LNCAP (cell line): ENCODE measurements at regions not wholly inside any gene's neighbourhood (a gene's known extent, or its start where the extent isn't known, plus 50 kb on each side); places are given as distances from the start of the nearest gene placed in this dataset.

ENCODE experiments used
- TF ChIP-seq, protein P1 (sequence below): fragments of 450-650 bp; IDR thresholded peaks from 2 replicates; pipeline ENCODE4 v1.5.1; 2017; ENCODE audit warnings: mild to moderate bottlenecking

DNA sequence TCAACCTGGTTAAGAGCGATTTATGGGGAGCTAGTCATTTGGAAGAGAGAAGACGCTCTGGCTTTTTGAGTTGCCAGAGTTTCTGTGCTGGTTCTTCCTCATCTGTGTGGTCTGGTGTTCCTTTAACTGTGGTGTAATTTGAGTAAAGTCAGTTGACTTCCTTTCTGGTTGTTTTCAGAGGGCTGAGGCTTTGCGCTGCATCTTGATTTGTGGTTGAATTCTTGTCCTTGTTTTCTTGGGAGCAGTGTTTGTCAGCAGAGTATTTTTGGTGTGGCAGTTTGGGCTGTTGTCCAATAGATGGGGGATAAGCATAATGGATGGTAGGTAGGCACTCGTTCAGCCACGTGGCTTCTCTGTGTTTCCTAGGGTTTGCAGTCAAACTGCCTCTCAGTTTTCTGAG lies 2143.2 kb upstream of the TENM3 start:
- TF ChIP-seq, protein P1, sequence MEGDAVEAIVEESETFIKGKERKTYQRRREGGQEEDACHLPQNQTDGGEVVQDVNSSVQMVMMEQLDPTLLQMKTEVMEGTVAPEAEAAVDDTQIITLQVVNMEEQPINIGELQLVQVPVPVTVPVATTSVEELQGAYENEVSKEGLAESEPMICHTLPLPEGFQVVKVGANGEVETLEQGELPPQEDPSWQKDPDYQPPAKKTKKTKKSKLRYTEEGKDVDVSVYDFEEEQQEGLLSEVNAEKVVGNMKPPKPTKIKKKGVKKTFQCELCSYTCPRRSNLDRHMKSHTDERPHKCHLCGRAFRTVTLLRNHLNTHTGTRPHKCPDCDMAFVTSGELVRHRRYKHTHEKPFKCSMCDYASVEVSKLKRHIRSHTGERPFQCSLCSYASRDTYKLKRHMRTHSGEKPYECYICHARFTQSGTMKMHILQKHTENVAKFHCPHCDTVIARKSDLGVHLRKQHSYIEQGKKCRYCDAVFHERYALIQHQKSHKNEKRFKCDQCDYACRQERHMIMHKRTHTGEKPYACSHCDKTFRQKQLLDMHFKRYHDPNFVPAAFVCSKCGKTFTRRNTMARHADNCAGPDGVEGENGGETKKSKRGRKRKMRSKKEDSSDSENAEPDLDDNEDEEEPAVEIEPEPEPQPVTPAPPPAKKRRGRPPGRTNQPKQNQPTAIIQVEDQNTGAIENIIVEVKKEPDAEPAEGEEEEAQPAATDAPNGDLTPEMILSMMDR = no peak

- TF ChIP-seq, protein P1 = no peak
Measured at GRCh38 chr4:180100433-180101344, 2142.5 kb upstream of the TENM3 start.

- TF ChIP-seq, protein P1 = no peak
Measured at GRCh38 chr4:180101348-180102083, 2141.7 kb upstream of the TENM3 start.

- TF ChIP-seq, protein P1 = no peak
Measured at GRCh38 chr4:180103794-180104193, 2139.4 kb upstream of the TENM3 start.

DNA sequence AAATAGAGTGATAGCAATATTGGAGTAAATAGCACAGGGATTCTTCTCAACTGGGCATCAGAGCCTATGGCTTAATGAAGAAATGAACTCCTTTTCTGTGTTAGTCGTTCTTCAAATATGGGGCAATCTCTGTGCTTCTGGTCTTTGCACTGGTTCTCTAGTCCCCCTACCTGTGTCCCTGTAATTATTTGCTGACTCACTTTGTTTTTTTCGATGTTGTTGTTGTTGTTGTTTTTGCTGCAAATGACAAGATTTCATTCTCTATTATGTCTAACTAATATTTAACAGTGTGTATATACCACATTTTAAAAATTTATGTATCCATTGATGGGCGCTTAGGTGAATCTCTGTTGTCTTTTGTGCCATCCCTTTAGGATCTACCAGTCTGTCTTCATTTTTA lies 2137.8 kb upstream of the TENM3 start:
- TF ChIP-seq, protein P1 = no peak

- TF ChIP-seq, protein P1 = no peak
Measured at GRCh38 chr4:180106122-180106521, 2137.1 kb upstream of the TENM3 start.

GRCh38 chr4:180106997-180107396 lies 2136.2 kb upstream of the TENM3 start:
- TF ChIP-seq, protein P1 = no peak
